GM23338 (cell line): ENCODE measurements at regions not wholly inside any gene's neighbourhood (a gene's known extent, or its start where the extent isn't known, plus 50 kb on each side); places are given as distances from the start of the nearest gene placed in this dataset.

Experiments used
- CREB1 ChIP-seq: fragments of 250-450 bp; sonication (Bioruptor Pico); IDR thresholded peaks from 2 replicates; pipeline ENCODE4 v1.5.0; 2020; ENCODE audit warnings: low read depth, mild to moderate bottlenecking, moderate library complexity
- EZH2 ChIP-seq: fragments of 200-600 bp; sonication (generic); IDR thresholded peaks from one replicate; pipeline ENCODE4 v1.8.0; 2017; ENCODE audit warnings: antibody characterized with exemption, mild to moderate bottlenecking, low read depth; ENCODE audit not compliant: unreplicated experiment
- EZH2phosphoT487 ChIP-seq: fragments of 200-600 bp; sonication (generic); IDR thresholded peaks from one replicate; pipeline ENCODE4 v1.8.1; 2018; ENCODE audit warnings: antibody characterized with exemption; ENCODE audit not compliant: unreplicated experiment
- JUNB ChIP-seq: IDR thresholded peaks from one replicate; pipeline ENCODE4 v1.6.1; 2016; ENCODE audit warnings: antibody characterized with exemption; ENCODE audit not compliant: unreplicated experiment
- NANOG ChIP-seq: IDR thresholded peaks from 2 replicates; pipeline ENCODE4 v1.6.1; 2016; ENCODE audit warnings: antibody characterized with exemption, borderline replicate concordance
- POLR2AphosphoS5 ChIP-seq: IDR thresholded peaks from 2 replicates; pipeline ENCODE4 v1.6.1; 2016; ENCODE audit warnings: antibody characterized with exemption, low read depth
- REST ChIP-seq: IDR thresholded peaks from one replicate; pipeline ENCODE4 v1.6.1; 2018; ENCODE audit warnings: antibody characterized with exemption; ENCODE audit not compliant: unreplicated experiment
- ZNF114 ChIP-seq: fragments of 250-450 bp; sonication (Bioruptor Pico); IDR thresholded peaks from 2 replicates; pipeline ENCODE4 v1.5.0; 2020; ENCODE audit warnings: mild to moderate bottlenecking, moderate library complexity
- ZNF331 ChIP-seq: fragments of 250-450 bp; sonication (Bioruptor Pico); IDR thresholded peaks from 2 replicates; pipeline ENCODE4 v1.5.0; 2020; ENCODE audit warnings: low read depth, mild to moderate bottlenecking, moderate library complexity
- ZNF462 ChIP-seq: fragments of 250-450 bp; sonication (Bioruptor Pico); IDR thresholded peaks from 2 replicates; pipeline ENCODE4 v1.5.0; 2020; ENCODE audit warnings: mild to moderate bottlenecking, moderate library complexity
- TF ChIP-seq, protein P1 (sequence below), 2 experiments: fragments of 200-600 bp in 1 of 2; sonication (generic) in 1 of 2; conservative IDR thresholded peaks; 2 replicates each; pipeline versions ENCODE4 v1.5.1 to v1.6.1; 2016 to 2017; ENCODE audit warnings: antibody characterized with exemption in 2 of 2, low read depth in 2 of 2, mild to moderate bottlenecking in 2 of 2, moderate library complexity in 1 of 2
- TF ChIP-seq, protein P2 (sequence below): IDR thresholded peaks from 2 replicates; pipeline ENCODE4 v1.6.1; 2016; ENCODE audit warnings: antibody characterized with exemption

GRCh38 chr7:108736221-108736891 is 166.7 kb downstream of the DNAJB9 start:
- TF ChIP-seq, protein P1, sequence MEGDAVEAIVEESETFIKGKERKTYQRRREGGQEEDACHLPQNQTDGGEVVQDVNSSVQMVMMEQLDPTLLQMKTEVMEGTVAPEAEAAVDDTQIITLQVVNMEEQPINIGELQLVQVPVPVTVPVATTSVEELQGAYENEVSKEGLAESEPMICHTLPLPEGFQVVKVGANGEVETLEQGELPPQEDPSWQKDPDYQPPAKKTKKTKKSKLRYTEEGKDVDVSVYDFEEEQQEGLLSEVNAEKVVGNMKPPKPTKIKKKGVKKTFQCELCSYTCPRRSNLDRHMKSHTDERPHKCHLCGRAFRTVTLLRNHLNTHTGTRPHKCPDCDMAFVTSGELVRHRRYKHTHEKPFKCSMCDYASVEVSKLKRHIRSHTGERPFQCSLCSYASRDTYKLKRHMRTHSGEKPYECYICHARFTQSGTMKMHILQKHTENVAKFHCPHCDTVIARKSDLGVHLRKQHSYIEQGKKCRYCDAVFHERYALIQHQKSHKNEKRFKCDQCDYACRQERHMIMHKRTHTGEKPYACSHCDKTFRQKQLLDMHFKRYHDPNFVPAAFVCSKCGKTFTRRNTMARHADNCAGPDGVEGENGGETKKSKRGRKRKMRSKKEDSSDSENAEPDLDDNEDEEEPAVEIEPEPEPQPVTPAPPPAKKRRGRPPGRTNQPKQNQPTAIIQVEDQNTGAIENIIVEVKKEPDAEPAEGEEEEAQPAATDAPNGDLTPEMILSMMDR (conservative IDR thresholded peaks at IDR 0.05; ENCODE audit: low read depth in 2 of 2) = no peak
- TF ChIP-seq EZH2phosphoT487 (no peak), REST (no peak), ZNF114 (CRISPR knock-in tag) (no peak), EZH2 (no peak), JUNB (no peak), POLR2AphosphoS5 (no peak), NANOG (no peak), CREB1 (no peak), ZNF331 (CRISPR knock-in tag) (no peak), ZNF462 (CRISPR knock-in tag) (no peak)
- TF ChIP-seq, protein P2, sequence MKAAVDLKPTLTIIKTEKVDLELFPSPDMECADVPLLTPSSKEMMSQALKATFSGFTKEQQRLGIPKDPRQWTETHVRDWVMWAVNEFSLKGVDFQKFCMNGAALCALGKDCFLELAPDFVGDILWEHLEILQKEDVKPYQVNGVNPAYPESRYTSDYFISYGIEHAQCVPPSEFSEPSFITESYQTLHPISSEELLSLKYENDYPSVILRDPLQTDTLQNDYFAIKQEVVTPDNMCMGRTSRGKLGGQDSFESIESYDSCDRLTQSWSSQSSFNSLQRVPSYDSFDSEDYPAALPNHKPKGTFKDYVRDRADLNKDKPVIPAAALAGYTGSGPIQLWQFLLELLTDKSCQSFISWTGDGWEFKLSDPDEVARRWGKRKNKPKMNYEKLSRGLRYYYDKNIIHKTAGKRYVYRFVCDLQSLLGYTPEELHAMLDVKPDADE = no peak
